ENCODE measurements at regions not wholly inside any gene's neighbourhood (a gene's known extent, or its start where the extent isn't known, plus 50 kb on each side); places are given as distances from the start of the nearest gene placed in this dataset.

- DNase-seq (ENCODE audit: low spot score): peak; percentile 19
- intact Hi-C loops (cut with DNase I): no loop called here
These were observed 98.4 kb downstream of the LITAF start for GRCh38 chr16:11488304-11488703.

GRCh38 chr16:11491524-11491923 lies 95.2 kb downstream of the LITAF start:
- DNase-seq (ENCODE audit: low spot score): no peak
- intact Hi-C loops (cut with DNase I): no loop called here

GRCh38 chr16:11492808-11493530 lies 93.8 kb downstream of the LITAF start:
- DNase-seq (ENCODE audit: low spot score): no peak

GRCh38 chr16:11493531-11493929 lies 93.2 kb downstream of the LITAF start:
- no peak for DNase-seq (ENCODE audit: low spot score)
- intact Hi-C loops (cut with DNase I): no loop called here

More at GRCh38 chr16:11492808-11493530, 93.8 kb downstream of the LITAF start:
- intact Hi-C loops (cut with DNase I): no loop called here

DNA sequence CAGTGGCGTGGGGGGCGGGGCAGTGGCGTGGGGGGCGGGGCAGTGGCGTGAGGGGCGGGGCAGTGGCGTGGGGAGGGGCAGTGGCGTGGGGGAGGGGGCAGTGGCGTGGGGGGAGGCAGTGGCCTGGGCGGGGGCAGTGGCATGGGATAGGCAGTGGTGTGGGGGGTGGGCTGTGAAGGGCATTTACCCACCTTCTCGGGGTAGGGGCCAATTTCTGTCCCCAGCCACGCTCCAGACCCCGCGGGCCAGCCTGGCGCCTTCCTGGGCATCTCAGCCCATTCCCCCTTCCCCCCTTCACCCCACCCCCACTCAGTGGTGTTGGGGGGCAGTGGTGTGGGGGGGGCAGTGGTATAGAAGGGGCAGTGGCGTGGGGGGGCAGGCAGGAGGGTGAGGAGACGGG lies 92.7 kb downstream of the LITAF start:
- no peak for DNase-seq (ENCODE audit: low spot score)
- intact Hi-C loops (cut with DNase I): no loop called here

GRCh38 chr16:11494433-11494832 lies 92.3 kb downstream of the LITAF start:
- DNase-seq (ENCODE audit: low spot score): no peak
- intact Hi-C loops (cut with DNase I): no loop called here

GRCh38 chr16:11495066-11495407 lies 91.7 kb downstream of the LITAF start:
- no peak for DNase-seq (ENCODE audit: low spot score)
- intact Hi-C loops (cut with DNase I): no loop called here
